ENCODE measurements at regions not wholly inside any gene's neighbourhood (a gene's known extent, or its start where the extent isn't known, plus 50 kb on each side); places are given as distances from the start of the nearest gene placed in this dataset.

- Histone ChIP-seq H3K23ac (ENCODE audit: insufficient read length, low read depth, low read length) (no peak overlapping the region), H3K4me1 (ENCODE audit: insufficient read depth, low read length) (no peaks in the 10 kb centered on the region; the same call in 1 of the 2 replicates), H3T11ph (ENCODE audit: low read length) (no peak overlapping the region), H3K56ac (ENCODE audit: insufficient read length, low read depth, low read length) (no peak overlapping the region), H3K18ac (ENCODE audit: insufficient read length, low read depth, low read length) (no peak overlapping the region), H2AFZ (ENCODE audit: low read length) (no peak overlapping the region), H3K27ac (ENCODE audit: insufficient read length, low read depth, low read length) (no peak overlapping the region), H3K27me3 (ENCODE audit: insufficient read depth, low read length) (no peaks in the 10 kb centered on the region), H3K4me2 (ENCODE audit: insufficient read depth, insufficient read length, low read length) (no peak overlapping the region), H2BK5ac (ENCODE audit: insufficient read length, low read length) (no peak overlapping the region), H3K4ac (ENCODE audit: low read depth, low read length) (no peak overlapping the region), H3K23me2 (ENCODE audit: insufficient read length, low read depth, low read length, poor library complexity, severe bottlenecking) (no peaks in the 10 kb centered on the region), H2AK5ac (ENCODE audit: insufficient read length, low read length) (no peak overlapping the region), H3K79me2 (ENCODE audit: insufficient read depth, low read length) (no peaks in the 10 kb centered on the region), H4K8ac (replicated peaks; ENCODE audit: insufficient read length, low read depth, low read length) (no peak overlapping the region), H2BK12ac (ENCODE audit: insufficient read length, low read depth, low read length) (no peak overlapping the region), H3K9me3 (ENCODE audit: control insufficient read depth, low read depth, low read length) (no peaks in the 10 kb centered on the region), H4K91ac (ENCODE audit: insufficient read length, low read depth, low read length) (no peak overlapping the region), H3K9ac (ENCODE audit: extremely low read depth, insufficient read length, low read length) (no peak overlapping the region), H4K5ac (ENCODE audit: insufficient read length, low read depth, low read length) (no peak overlapping the region), H3K79me1 (ENCODE audit: insufficient read depth, low read depth, low read length, poor library complexity, severe bottlenecking) (no peaks in the 10 kb centered on the region), H2BK120ac (ENCODE audit: low read depth, low read length, poor library complexity, severe bottlenecking) (no peak overlapping the region), H4K20me1 (ENCODE audit: control insufficient read depth, insufficient read depth, insufficient read length) (no peaks in the 10 kb centered on the region), H2BK15ac (ENCODE audit: low read depth, low read length) (no peak overlapping the region), H3K14ac (ENCODE audit: insufficient read depth, low read length) (no peak overlapping the region), H2BK20ac (ENCODE audit: low read depth, low read length, poor library complexity, severe bottlenecking) (no peak overlapping the region)
- H3K36me3 Mint-ChIP-seq (ENCODE audit: insufficient read depth in 1 of 3, low read depth in 3 of 3), result no peaks in the 10 kb centered on the region
- H3K4me3 Mint-ChIP-seq, result no peak overlapping the region
- no peak overlapping the region for H3K27ac Mint-ChIP-seq
- H3K9me3 Mint-ChIP-seq, result no peaks in the 10 kb centered on the region
- no peak for DNase-seq
- H3K27me3 Mint-ChIP-seq (ENCODE audit: low read depth), result no peaks in the 10 kb centered on the region
- no CpG with 5 or more reads among the region's 2 CpGs for WGBS (ENCODE audit: extremely low coverage, insufficient read length, low lambda C conversion rate)
- no peak for TF ChIP-seq CTCF (conservative IDR thresholded peaks at IDR 0.05)
- H3K4me1 Mint-ChIP-seq, result peaks cover 19 to 25% of the 10 kb centered on the region in 2 experiments
Observed at GRCh38 chr12:70982286-70982685, 61.7 kb upstream of the PTPRR start.

Data from H9 (cell line).